ENCODE measurements at regions not wholly inside any gene's neighbourhood (a gene's known extent, or its start where the extent isn't known, plus 50 kb on each side); places are given as distances from the start of the nearest gene placed in this dataset.

- H3K9me3 ChIP-seq (ENCODE audit: control insufficient read depth, insufficient read depth, low read depth, low read length): no peaks in the 10 kb centered on the region
- no peak overlapping the region for H3K4me3 ChIP-seq (ENCODE audit: low read depth in 2 of 2, low read length in 2 of 2)
- TF ChIP-seq TCF7L2 (IDR thresholded peaks at IDR 0.05; ENCODE audit: low read depth, low read length): no peak
- TF ChIP-seq SIN3A (IDR thresholded peaks at IDR 0.05; ENCODE audit: borderline replicate concordance, insufficient read depth, low read depth, low read length): no peak
- TF ChIP-seq, protein P1, sequence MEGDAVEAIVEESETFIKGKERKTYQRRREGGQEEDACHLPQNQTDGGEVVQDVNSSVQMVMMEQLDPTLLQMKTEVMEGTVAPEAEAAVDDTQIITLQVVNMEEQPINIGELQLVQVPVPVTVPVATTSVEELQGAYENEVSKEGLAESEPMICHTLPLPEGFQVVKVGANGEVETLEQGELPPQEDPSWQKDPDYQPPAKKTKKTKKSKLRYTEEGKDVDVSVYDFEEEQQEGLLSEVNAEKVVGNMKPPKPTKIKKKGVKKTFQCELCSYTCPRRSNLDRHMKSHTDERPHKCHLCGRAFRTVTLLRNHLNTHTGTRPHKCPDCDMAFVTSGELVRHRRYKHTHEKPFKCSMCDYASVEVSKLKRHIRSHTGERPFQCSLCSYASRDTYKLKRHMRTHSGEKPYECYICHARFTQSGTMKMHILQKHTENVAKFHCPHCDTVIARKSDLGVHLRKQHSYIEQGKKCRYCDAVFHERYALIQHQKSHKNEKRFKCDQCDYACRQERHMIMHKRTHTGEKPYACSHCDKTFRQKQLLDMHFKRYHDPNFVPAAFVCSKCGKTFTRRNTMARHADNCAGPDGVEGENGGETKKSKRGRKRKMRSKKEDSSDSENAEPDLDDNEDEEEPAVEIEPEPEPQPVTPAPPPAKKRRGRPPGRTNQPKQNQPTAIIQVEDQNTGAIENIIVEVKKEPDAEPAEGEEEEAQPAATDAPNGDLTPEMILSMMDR (IDR thresholded peaks at IDR 0.05): no peak
- TF ChIP-seq POLR2AphosphoS5 (IDR thresholded peaks at IDR 0.05; ENCODE audit: low read depth, low read length): no peak
- no peak for TF ChIP-seq REST (IDR thresholded peaks at IDR 0.05; ENCODE audit: insufficient read depth in 1 of 2, low read depth in 2 of 2, low read length in 1 of 2)
- POLR2A ChIA-PET: no interaction called here
- H3K27ac ChIP-seq (ENCODE audit: low read length): no peak overlapping the region
- in situ Hi-C loops (cut with HindIII; ENCODE audit: low pct_unique_long_range_greater_than_20kb, low sequenced_read_pairs): no loop called here
- H3K4me1 ChIP-seq (ENCODE audit: control insufficient read depth, insufficient read depth, low read length): no peaks in the 10 kb centered on the region
- no peak for DNase-seq (ENCODE audit: low read depth, low spot score)
- ATAC-seq: no peak
- no peaks in the 10 kb centered on the region for H3K36me3 ChIP-seq (ENCODE audit: control insufficient read depth, insufficient read depth, low read length)
- BruUV-seq (replicated peaks): no TSS peak
- CTCF ChIA-PET: no interaction called here
- intact Hi-C loops (cut with micrococcal nuclease; ENCODE audit: unreplicated experiment): no loop called here
- H3K27me3 ChIP-seq (ENCODE audit: control insufficient read depth, insufficient read depth, low read length): no peaks in the 10 kb centered on the region
These were observed 121.3 kb upstream of the NXPH2 start for GRCh38 chr2:138901530-138901929.

- intact Hi-C loops (cut with micrococcal nuclease; ENCODE audit: unreplicated experiment): no loop called here
- no peak for DNase-seq (ENCODE audit: low read depth, low spot score)
- no peak for ATAC-seq
- in situ Hi-C loops (cut with HindIII; ENCODE audit: low pct_unique_long_range_greater_than_20kb, low sequenced_read_pairs): no loop called here
- POLR2A ChIA-PET: no interaction called here
- BruUV-seq (replicated peaks): no TSS peak
- Histone ChIP-seq H3K27me3 (ENCODE audit: control insufficient read depth, insufficient read depth, low read length) (no peaks in the 10 kb centered on the region), H3K4me3 (ENCODE audit: low read depth in 2 of 2, low read length in 2 of 2) (no peak overlapping the region), H3K36me3 (ENCODE audit: control insufficient read depth, insufficient read depth, low read length) (no peaks in the 10 kb centered on the region), H3K9me3 (ENCODE audit: control insufficient read depth, insufficient read depth, low read depth, low read length) (no peaks in the 10 kb centered on the region), H3K4me1 (ENCODE audit: control insufficient read depth, insufficient read depth, low read length) (no peaks in the 10 kb centered on the region), H3K27ac (ENCODE audit: low read length) (no peak overlapping the region)
- TF ChIP-seq POLR2AphosphoS5 (IDR thresholded peaks at IDR 0.05; ENCODE audit: low read depth, low read length) (no peak), SIN3A (IDR thresholded peaks at IDR 0.05; ENCODE audit: borderline replicate concordance, insufficient read depth, low read depth, low read length) (no peak), REST (IDR thresholded peaks at IDR 0.05; ENCODE audit: insufficient read depth in 1 of 2, low read depth in 2 of 2, low read length in 1 of 2) (no peak), TCF7L2 (IDR thresholded peaks at IDR 0.05; ENCODE audit: low read depth, low read length) (no peak)
- TF ChIP-seq, protein P1 (IDR thresholded peaks at IDR 0.05): no peak
- CTCF ChIA-PET: no interaction called here
These were observed 118.7 kb upstream of the NXPH2 start for GRCh38 chr2:138898855-138899254.
